Amniotic epithelial cell (primary cell): ENCODE measurements at regions not wholly inside any gene's neighbourhood (a gene's known extent, or its start where the extent isn't known, plus 50 kb on each side); places are given as distances from the start of the nearest gene placed in this dataset.

Experiments
- DNase-seq: peaks from one replicate; pipeline ENCODE4 v3.0.0-alpha.2; 2010; ENCODE audit warnings: low read depth

DNA sequence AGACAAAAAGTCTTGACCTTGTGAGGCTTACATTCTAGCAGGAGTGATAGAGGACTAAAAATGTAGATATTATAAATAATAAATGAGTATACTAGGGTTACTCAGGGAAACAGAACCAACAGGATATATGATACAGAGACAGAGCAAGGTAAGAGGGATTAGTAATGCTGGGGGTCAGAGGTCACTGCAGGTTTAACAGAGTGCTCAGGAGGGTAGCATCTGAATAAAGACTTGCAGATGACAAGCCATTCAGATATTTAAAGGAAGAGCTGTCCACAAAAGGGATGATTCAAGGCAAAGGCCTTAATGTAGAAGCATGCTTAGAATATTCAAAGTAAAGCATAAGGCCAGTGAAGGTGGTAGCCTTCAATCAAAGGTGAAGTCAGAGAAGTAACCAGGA lies 65.6 kb upstream of the SEMA6A start:
- DNase-seq = no peak

DNA sequence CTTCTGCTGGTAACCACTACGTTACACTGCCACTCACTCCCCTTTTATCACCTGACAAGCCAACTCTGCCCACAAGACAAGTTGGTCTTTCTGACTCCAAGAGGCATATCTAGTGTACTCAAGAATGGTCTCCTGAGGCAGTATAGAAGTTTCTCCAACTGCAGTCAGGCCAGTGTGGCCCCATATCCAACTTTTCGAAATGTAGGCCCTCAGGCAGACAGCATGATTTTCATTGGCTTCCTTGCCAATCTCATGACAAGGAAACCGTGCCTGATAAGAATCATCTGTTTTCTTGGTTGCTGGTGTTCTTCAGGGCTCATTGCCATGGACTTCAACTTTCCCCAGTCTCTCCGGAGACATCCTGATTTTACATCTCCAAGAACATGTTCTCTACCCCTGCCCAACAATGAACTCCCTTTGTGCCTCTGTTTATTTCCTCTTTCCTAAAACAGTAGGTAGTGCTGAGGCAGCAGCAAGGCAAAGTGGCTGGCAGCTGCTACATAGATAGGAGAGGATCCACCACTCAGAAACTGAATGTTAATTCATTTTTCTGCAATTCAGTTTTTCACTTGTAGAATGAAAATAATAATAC lies 62.6 kb upstream of the SEMA6A start:
- DNase-seq = no peak

DNA sequence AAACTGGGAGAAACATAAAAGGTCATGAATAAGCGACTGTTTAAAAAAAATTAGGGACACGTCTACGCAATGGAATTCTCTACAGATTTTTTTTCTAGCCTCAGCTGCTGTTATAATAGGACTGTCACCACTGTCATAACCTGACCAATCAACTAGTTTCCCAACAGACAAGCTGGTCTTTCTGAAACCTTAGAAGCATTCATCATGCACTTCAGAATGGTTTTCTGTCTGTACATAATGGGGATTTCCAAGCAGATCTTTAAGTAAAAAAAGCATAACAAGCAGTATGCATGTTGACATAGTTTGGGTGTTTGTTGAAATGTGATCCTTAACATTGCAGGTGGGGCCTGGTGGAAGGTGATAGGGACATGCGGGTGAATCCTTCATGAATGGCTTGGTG lies 58.3 kb upstream of the SEMA6A start:
- no peak for DNase-seq

DNA sequence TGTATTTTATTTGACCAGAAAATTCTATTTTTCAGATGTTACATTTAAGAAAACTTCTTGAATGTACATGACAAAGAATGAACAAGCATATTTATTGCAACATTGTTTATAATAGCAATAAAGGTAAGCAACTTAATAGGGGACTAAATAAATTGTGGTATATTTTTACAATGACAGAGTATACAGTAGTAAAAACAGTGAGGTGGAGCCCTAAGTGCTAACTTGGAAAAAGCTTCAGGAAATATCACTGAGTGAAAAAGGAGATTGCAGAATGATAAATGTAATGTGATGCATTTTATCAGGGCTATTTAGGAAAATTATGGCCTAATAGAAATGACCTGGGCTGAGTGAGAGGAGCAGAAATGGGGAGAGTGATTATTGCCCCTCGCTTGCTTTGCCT lies 56.5 kb upstream of the SEMA6A start:
- DNase-seq = no peak

DNA sequence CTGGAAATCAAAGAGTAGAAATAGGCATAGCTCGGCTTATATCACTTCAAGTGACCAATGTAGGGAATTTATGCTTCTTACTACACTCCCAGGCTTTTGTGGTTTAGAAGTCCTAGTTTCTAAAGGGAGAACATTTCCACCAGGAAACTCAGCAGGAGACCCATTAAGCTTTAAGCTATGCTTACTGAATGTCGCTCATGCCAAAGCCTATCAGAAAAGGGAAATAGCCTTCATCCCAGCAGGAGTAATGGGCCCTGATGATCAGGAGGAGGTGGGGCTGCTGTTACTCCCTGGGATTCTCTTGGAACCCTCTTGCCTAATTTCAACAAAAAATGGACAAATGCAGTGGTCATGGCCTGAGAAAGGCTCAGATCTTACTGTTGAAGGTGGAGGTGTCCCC lies 54.5 kb upstream of the SEMA6A start:
- DNase-seq = no peak

DNA sequence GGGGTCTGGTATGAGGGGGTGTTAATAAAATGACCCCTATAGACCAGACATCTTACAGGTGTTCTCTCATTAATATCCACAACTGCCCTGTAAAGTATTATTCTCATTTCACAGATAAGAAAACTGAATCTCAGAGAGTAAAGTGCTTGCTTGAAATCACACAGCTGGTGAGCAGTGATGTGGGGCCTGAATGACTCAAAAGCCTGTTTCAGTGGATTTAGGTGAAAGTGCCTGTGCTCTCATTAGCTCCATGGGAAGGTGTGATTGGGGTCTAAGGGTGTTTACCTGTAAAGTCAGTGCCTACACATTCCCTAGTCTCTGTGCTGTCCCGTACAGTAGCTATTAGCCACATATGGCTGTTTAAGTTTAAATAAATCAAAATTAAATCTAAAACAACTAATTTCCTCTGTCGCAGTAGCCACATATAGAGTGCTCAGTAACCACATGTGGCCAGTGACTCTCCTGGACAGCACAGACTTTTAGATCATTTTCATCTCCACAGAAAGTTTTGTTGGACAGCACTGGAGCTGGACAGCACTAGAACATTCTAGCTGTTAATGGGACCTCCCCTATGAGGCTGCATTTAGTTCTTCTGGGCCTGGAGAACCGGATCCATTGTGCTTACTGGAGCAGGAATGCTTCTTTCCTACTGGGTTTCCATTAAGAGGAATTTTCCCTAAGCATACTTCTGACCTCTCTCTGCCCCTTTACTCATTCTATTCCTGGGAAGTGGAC lies 52.5 kb upstream of the SEMA6A start:
- DNase-seq = no peak

DNA sequence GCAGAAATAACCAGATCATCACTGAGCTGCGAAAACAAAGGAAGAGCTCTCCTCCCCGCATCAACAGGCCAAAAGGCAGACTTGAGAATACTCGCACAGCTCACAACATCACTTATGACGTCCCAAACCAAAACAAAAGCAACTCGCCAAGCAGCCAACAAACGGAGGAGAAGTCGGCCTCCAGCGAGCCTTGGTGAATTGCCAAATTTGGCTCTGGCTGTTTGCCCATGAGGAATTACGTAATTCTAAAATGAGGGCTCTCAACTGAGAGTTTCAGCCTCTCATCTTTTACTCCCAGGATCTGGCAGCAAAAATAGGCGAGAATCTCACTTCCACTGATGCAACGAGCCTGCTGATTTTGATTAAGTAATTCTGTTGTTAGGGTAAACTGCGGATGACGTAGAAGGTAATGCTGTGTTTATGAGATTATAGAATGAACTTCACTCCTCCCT lies 51.7 kb upstream of the SEMA6A start:
- DNase-seq = no peak
